ENCODE measurements at regions not wholly inside any gene's neighbourhood (a gene's known extent, or its start where the extent isn't known, plus 50 kb on each side); places are given as distances from the start of the nearest gene placed in this dataset.

GRCh38 chr10:33710006-33710405 is 375.5 kb upstream of the NRP1 start:
- no peak overlapping the region for H3K4me3 Mint-ChIP-seq

More at GRCh38 chr10:33710006-33710405, 375.5 kb upstream of the NRP1 start:
- no peak overlapping the region for H2AFZ ChIP-seq (ENCODE audit: insufficient read depth, low read depth, low read length, poor library complexity, severe bottlenecking)
- H3K9me3 ChIP-seq (ENCODE audit: control extremely low read depth in 1 of 3, control insufficient read depth in 2 of 3, insufficient read depth in 1 of 3, low read length in 2 of 3): peaks cover 0 to 6% (median 0%) of the 10 kb centered on the region in 3 donors
- H3K9me3 Mint-ChIP-seq (ENCODE audit: insufficient read depth): no peaks in the 10 kb centered on the region
- H3K27ac ChIP-seq (ENCODE audit: low read length in 2 of 2): no peak overlapping the region
- ATAC-seq (ENCODE audit: low read depth) (no peak), DNase-seq (no peak)
- intact Hi-C loops (cut with micrococcal nuclease): no loop called here
- ChIA-PET POLR2A (no interaction called here), CTCF (no interaction called here)
- H3K9ac ChIP-seq (ENCODE audit: low read length): no peak overlapping the region
- H3K27me3 Mint-ChIP-seq: no peaks in the 10 kb centered on the region
- no peaks in the 10 kb centered on the region for H3K36me3 ChIP-seq (replicated peaks in 1 of 2; ENCODE audit: control extremely low read depth in 1 of 2, control insufficient read depth in 1 of 2, extremely low read depth in 1 of 2, insufficient read depth in 2 of 2, low read length in 1 of 2)
- H4K20me1 ChIP-seq (ENCODE audit: control insufficient read depth, insufficient read depth, low read length, poor library complexity, severe bottlenecking): no peaks in the 10 kb centered on the region
- H3K4me3 ChIP-seq (ENCODE audit: control extremely low read depth in 1 of 5, extremely low read depth in 1 of 5, insufficient read depth in 1 of 5, low read depth in 2 of 5, low read length in 4 of 5): no peak overlapping the region
- 100% methylated on average over 3 of the region's 5 CpGs for WGBS (ENCODE audit: insufficient coverage)
- no peak overlapping the region for H3K4me2 ChIP-seq (replicated peaks; ENCODE audit: low read depth, low read length, poor library complexity, severe bottlenecking)
- H3K27me3 ChIP-seq (replicated peaks in 1 of 4; ENCODE audit: control extremely low read depth in 1 of 4, control insufficient read depth in 3 of 4, insufficient read depth in 4 of 4, low read length in 3 of 4): no peaks in the 10 kb centered on the region
- H3K4me1 ChIP-seq (ENCODE audit: control insufficient read depth in 2 of 2, insufficient read depth in 2 of 2, low read length in 2 of 2): no peaks in the 10 kb centered on the region
- H3K4me1 Mint-ChIP-seq: no peaks in the 10 kb centered on the region
- H3K79me2 ChIP-seq (ENCODE audit: control insufficient read depth, insufficient read depth, low read length): no peaks in the 10 kb centered on the region
- H3K27ac Mint-ChIP-seq: no peak overlapping the region
- TF ChIP-seq CTCF (IDR thresholded peaks at IDR 0.05) (no peak), EZH2 (IDR thresholded peaks at IDR 0.05; ENCODE audit: borderline replicate concordance, insufficient read depth, low read depth, low read length, poor library complexity, severe bottlenecking) (no peak)

All from B cell (primary cell).